Endodermal cell (in vitro differentiated cells): ENCODE measurements at regions not wholly inside any gene's neighbourhood (a gene's known extent, or its start where the extent isn't known, plus 50 kb on each side); places are given as distances from the start of the nearest gene placed in this dataset.

Source experiments
- DNase-seq: peaks from one replicate; pipeline ENCODE4 v3.0.0-alpha.2; 2017
- H3K27ac ChIP-seq: 2 replicates; pipeline ENCODE4 v1.5.1; 2013; ENCODE audit warnings: mild to moderate bottlenecking, low read depth, low read length, moderate library complexity
- H3K27me3 ChIP-seq: 2 replicates; pipeline ENCODE4 v1.6.1; 2013; ENCODE audit warnings: mild to moderate bottlenecking, low read length, moderate library complexity; ENCODE audit not compliant: insufficient read depth, control insufficient read depth, poor library complexity, severe bottlenecking
- H3K36me3 ChIP-seq: 2 replicates; pipeline ENCODE4 v1.7.0; 2013; ENCODE audit warnings: mild to moderate bottlenecking, low read length, moderate library complexity; ENCODE audit not compliant: control insufficient read depth, insufficient read depth
- H3K4me1 ChIP-seq: one replicate; pipeline ENCODE4 v1.7.0; 2013; ENCODE audit warnings: low read length; ENCODE audit not compliant: control insufficient read depth, insufficient read depth
- H3K4me3 ChIP-seq: 2 replicates; pipeline ENCODE4 v1.5.1; 2013; ENCODE audit warnings: mild to moderate bottlenecking, low read length, moderate library complexity
- H3K9ac ChIP-seq: 2 replicates; pipeline ENCODE4 v1.6.1; 2013; ENCODE audit warnings: mild to moderate bottlenecking, low read length, moderate library complexity; ENCODE audit not compliant: poor library complexity, severe bottlenecking; ENCODE audit errors: extremely low read depth
- H3K9me3 ChIP-seq: 2 replicates; pipeline ENCODE4 v1.6.1; 2013; ENCODE audit warnings: mild to moderate bottlenecking, low read length, moderate library complexity; ENCODE audit not compliant: control insufficient read depth
- H3K27ac Mint-ChIP-seq: 2 replicates; pipeline ENCODE4 v1.8.0; 2020; ENCODE audit warnings: mixed read lengths
- H3K27me3 Mint-ChIP-seq: 2 replicates; pipeline ENCODE4 v1.8.0; 2021; ENCODE audit warnings: mild to moderate bottlenecking, mixed read lengths; ENCODE audit not compliant: insufficient read depth
- H3K36me3 Mint-ChIP-seq: 2 replicates; pipeline ENCODE4 v1.8.0; 2020; ENCODE audit warnings: low read depth, mixed read lengths
- H3K4me1 Mint-ChIP-seq: 2 replicates; pipeline ENCODE4 v1.8.0; 2020; ENCODE audit warnings: mixed read lengths
- H3K4me3 Mint-ChIP-seq: 2 replicates; pipeline ENCODE4 v1.8.0; 2020; ENCODE audit warnings: mild to moderate bottlenecking, moderate library complexity, mixed read lengths
- H3K9me3 Mint-ChIP-seq: 2 replicates; pipeline ENCODE4 v1.8.0; 2020; ENCODE audit warnings: mild to moderate bottlenecking, mixed read lengths
- CTCF ChIP-seq: fragments of 200-600 bp; sonication (generic); conservative IDR thresholded peaks from 2 replicates; pipeline ENCODE4 v1.5.0; 2021; ENCODE audit warnings: antibody characterized with exemption, mild to moderate bottlenecking
- WGBS, 2 experiments: methylation state at CpG; one replicate each; pipeline versions ENCODE4 v1.1.5 to v1.1.7; 2013; ENCODE audit warnings: missing lambda C conversion rate in 2 of 2, mixed read lengths in 1 of 2; ENCODE audit not compliant: insufficient coverage in 1 of 2, insufficient read length in 1 of 2; 5-methylcytosine and 5-hydroxymethylcytosine counted together

DNA sequence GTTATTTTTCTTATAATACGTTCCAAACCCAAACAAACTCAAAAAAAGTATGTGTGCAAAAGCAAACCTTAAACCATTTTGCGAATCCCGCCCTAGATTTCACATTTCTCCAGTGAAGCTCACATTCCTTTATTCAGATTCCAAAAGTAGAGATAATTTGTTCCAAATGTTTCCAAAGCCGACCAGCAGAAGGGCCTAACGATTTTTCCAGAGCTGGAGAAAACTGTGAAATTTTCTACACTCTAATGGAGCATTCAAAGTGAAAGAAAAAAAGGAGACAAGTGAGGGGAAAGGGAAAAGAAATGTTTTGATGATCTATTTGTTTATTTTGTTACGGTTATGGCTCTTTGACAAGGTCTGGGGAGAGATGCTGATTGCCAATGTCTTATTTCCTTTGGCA is 286.5 kb upstream of the SLC14A2 start:
- Mint-ChIP-seq H3K36me3 (no peaks in the 10 kb centered on the region), H3K9me3 (no peaks in the 10 kb centered on the region), H3K4me1 (peaks cover 30% of the 10 kb centered on the region), H3K27ac (no peak overlapping the region), H3K27me3 (no peaks in the 10 kb centered on the region), H3K4me3 (no peak overlapping the region)
- H3K4me1 ChIP-seq, result peaks cover 12% of the 10 kb centered on the region
- H3K36me3 ChIP-seq, result no peaks in the 10 kb centered on the region
- no peak overlapping the region for H3K9ac ChIP-seq
- H3K4me3 ChIP-seq, result no peak overlapping the region
- H3K27me3 ChIP-seq, result no peaks in the 10 kb centered on the region
- H3K9me3 ChIP-seq, result no peaks in the 10 kb centered on the region
- H3K27ac ChIP-seq, result no peak overlapping the region
- WGBS, 2 experiments, result 90 to 92% methylated on average over 6 of the region's 6 CpGs
- DNase-seq, result no peak
- TF ChIP-seq CTCF, result no peak

GRCh38 chr18:45329316-45329715 is 286.0 kb upstream of the SLC14A2 start:
- Histone ChIP-seq H3K4me1 (peaks cover 8% of the 10 kb centered on the region), H3K27ac (no peak overlapping the region), H3K27me3 (no peaks in the 10 kb centered on the region), H3K9ac (no peak overlapping the region), H3K4me3 (no peak overlapping the region), H3K36me3 (no peaks in the 10 kb centered on the region), H3K9me3 (no peaks in the 10 kb centered on the region)
- Mint-ChIP-seq H3K27ac (no peak overlapping the region), H3K27me3 (no peaks in the 10 kb centered on the region), H3K4me1 (peaks cover 29% of the 10 kb centered on the region), H3K36me3 (no peaks in the 10 kb centered on the region), H3K4me3 (no peak overlapping the region), H3K9me3 (no peaks in the 10 kb centered on the region)
- DNase-seq, result no peak
- TF ChIP-seq CTCF, result no peak

GRCh38 chr18:45330170-45330594 is 285.1 kb upstream of the SLC14A2 start:
- Mint-ChIP-seq H3K4me1 (peaks cover 27% of the 10 kb centered on the region), H3K9me3 (no peaks in the 10 kb centered on the region), H3K27me3 (no peaks in the 10 kb centered on the region), H3K4me3 (no peak overlapping the region), H3K27ac (no peak overlapping the region), H3K36me3 (no peaks in the 10 kb centered on the region)
- TF ChIP-seq CTCF, result no peak
- Histone ChIP-seq H3K27me3 (no peaks in the 10 kb centered on the region), H3K4me1 (peaks cover 5% of the 10 kb centered on the region), H3K9ac (no peak overlapping the region), H3K9me3 (no peaks in the 10 kb centered on the region), H3K4me3 (no peak overlapping the region), H3K36me3 (no peaks in the 10 kb centered on the region), H3K27ac (no peak overlapping the region)
- no peak for DNase-seq
- 85 to 94% methylated on average over 2 of the region's 2 CpGs for WGBS, 2 experiments
